22Rv1 (cell line): ENCODE measurements at regions not wholly inside any gene's neighbourhood (a gene's known extent, or its start where the extent isn't known, plus 50 kb on each side); places are given as distances from the start of the nearest gene placed in this dataset.

Source experiments
- H3K27ac ChIP-seq: fragments of 450-650 bp; 2 replicates; pipeline ENCODE4 v1.5.1; 2017
- ZFX ChIP-seq: fragments of 450-650 bp; IDR thresholded peaks from 2 replicates; pipeline ENCODE4 v1.6.1; 2017; ENCODE audit warnings: antibody characterized with exemption, borderline replicate concordance
- TF ChIP-seq, protein P1 (sequence below): fragments of 450-650 bp; IDR thresholded peaks from 2 replicates; pipeline ENCODE4 v1.5.1; 2017; ENCODE audit warnings: mild to moderate bottlenecking

- TF ChIP-seq ZFX = no peak
- TF ChIP-seq, protein P1, sequence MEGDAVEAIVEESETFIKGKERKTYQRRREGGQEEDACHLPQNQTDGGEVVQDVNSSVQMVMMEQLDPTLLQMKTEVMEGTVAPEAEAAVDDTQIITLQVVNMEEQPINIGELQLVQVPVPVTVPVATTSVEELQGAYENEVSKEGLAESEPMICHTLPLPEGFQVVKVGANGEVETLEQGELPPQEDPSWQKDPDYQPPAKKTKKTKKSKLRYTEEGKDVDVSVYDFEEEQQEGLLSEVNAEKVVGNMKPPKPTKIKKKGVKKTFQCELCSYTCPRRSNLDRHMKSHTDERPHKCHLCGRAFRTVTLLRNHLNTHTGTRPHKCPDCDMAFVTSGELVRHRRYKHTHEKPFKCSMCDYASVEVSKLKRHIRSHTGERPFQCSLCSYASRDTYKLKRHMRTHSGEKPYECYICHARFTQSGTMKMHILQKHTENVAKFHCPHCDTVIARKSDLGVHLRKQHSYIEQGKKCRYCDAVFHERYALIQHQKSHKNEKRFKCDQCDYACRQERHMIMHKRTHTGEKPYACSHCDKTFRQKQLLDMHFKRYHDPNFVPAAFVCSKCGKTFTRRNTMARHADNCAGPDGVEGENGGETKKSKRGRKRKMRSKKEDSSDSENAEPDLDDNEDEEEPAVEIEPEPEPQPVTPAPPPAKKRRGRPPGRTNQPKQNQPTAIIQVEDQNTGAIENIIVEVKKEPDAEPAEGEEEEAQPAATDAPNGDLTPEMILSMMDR = no peak
- no peak overlapping the region for H3K27ac ChIP-seq
Observed at GRCh38 chr6:138570725-138571029, 71.4 kb upstream of the NHSL1 start.

DNA sequence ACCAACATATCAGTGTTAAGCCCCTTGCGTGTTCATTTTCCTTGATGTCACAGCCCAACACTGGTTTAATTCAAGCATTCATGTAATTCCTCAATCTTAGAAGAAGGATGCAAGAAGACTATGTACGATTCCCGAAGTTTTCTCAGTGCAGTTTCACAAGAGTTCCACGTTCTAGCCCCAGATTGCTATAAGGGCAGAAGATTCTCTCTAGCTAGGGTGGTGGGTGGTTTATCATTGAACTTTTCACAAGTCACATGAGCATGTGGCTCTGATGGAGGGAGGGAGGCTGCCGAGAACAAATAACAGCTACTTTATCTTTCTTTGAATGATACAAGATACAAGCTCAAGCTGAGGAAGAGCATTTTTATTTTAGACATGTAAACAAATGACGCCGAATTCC, 71.9 kb upstream of the NHSL1 start:
- TF ChIP-seq ZFX = no peak
- TF ChIP-seq, protein P1 = no peak

DNA sequence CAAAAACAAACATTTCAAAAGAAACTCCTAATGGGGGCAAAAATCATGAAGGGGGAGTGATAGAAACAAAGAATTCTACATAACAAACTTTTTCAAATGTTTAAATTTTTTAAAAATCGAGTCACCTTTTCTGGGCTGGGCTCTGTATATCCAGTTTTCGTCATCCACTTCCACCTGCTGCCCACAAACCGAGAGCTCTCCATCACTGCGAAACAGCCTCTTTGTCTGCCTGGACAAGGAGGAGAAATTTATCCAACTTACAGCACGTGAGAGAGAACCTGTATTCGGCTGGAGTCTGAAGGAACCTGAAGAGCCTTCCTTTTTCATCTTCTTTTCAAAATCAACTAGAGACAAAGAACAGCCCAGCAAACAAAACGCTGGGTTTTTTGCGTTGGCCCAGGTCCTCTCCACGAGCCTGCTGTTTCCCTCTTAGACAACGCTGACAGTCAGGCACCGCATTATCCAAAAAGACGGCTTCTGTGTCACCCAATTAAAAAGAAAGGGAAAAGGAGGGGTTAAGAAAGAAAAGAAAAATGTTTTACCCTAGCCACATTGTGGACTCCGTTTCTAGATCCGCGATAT, 72.4 kb upstream of the NHSL1 start:
- H3K27ac ChIP-seq = no peak overlapping the region; the same call in 1 of the 2 replicates

More for the DNA sequence above, 71.9 kb upstream of the NHSL1 start:
- no peak overlapping the region for H3K27ac ChIP-seq

DNA sequence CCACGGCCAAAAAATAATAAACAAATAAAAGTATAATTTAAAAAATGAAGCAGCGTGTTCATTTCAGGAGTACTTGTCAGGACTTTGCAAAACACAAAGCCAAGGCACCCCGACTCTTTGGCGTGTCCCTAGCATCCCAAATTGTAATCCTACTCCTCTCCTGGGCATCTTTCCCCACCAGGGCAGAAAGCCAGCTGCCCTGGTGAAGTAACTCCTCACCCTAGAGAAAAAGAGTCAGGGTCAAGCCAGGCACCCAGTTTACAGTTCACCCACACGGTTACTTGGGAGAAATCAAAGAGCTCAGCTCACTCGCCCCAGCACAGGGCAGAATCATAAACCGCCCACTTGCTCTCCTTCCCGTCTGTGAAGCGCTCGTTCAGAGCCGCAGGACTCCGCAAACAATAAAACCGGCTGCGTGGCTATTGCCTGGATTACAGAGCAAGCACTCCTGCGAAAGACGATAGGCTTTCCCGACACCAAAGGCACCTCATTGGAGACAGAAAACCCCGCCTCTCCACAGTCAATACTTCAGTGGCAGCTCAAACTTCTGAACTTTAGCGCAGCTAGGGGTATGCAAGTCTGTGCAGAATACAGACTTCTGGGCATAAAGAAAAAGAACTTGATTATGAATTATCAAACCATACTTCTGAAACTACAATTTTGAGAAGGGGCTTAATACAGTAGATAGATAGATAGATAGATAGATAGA, 73.0 kb upstream of the NHSL1 start:
- TF ChIP-seq, protein P1 = no peak
- no peak for TF ChIP-seq ZFX
- peak overlapping the region; percentile 24; the same call in 1 of the 2 replicates for H3K27ac ChIP-seq

More for the DNA sequence above, 72.4 kb upstream of the NHSL1 start:
- TF ChIP-seq, protein P1 = no peak
- no peak for TF ChIP-seq ZFX

DNA sequence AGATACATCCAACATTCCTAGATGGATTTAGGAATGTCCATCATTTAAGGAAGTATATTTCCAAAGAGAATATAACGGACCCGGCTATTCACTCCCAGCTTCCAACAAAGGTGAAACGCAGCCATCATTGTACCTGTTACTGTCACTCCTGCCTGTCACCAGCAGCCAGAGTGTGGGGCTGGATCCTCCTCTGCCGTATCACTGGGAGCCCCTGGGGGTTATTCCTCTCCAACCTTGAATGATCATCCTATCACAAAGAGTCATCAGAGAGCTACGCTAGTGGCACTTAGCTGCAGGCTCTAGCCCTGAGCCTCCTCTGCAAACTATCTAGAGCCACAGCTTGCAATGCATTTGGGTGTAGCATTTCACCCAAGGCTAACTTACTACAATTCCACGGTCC, 73.6 kb upstream of the NHSL1 start:
- H3K27ac ChIP-seq = peak overlapping the region; percentile 24; the same call in 1 of the 2 replicates
- TF ChIP-seq, protein P1 = no peak
- TF ChIP-seq ZFX = no peak

DNA sequence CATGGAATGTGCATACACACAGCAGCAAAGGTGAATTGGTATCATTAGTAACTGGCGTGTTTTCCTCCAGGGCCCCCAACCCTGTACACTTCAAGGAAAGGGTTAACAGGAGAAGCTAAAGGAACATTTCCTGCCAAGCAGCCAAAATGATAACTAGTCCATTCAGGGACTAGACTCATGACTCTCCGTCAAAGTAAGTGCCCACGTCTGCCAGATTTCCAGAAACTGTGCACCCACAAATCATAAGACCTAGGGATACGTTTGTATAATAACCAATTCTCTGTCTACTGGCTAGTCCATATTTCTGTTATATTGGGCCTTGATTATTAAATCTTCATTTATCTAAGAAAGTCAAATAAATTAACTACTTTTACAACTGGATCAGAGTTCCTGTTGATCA, 76.0 kb upstream of the NHSL1 start:
- TF ChIP-seq, protein P1 = no peak
- no peak for TF ChIP-seq ZFX
- H3K27ac ChIP-seq = no peak overlapping the region

- no peak overlapping the region for H3K27ac ChIP-seq
- TF ChIP-seq, protein P1 = no peak
- TF ChIP-seq ZFX = no peak
Observed at GRCh38 chr6:138576313-138576712, 77.0 kb upstream of the NHSL1 start.
